HG03558 (cell line): ENCODE measurements at regions not wholly inside any gene's neighbourhood (a gene's known extent, or its start where the extent isn't known, plus 50 kb on each side); places are given as distances from the start of the nearest gene placed in this dataset.

ENCODE experiments used
- ATAC-seq: cut with Tn5 transposase; IDR thresholded peaks from one replicate; pipeline ENCODE4 v1.9.1; 2021; ENCODE audit warnings: moderate number of reproducible peaks; ENCODE audit not compliant: unreplicated experiment; ENCODE audit errors: extremely low read depth

GRCh38 chr4:89609756-89610155, 227.2 kb downstream of the SNCA start:
- ATAC-seq = no peak

GRCh38 chr4:89604951-89605350, 232.0 kb downstream of the SNCA start:
- no peak for ATAC-seq

DNA sequence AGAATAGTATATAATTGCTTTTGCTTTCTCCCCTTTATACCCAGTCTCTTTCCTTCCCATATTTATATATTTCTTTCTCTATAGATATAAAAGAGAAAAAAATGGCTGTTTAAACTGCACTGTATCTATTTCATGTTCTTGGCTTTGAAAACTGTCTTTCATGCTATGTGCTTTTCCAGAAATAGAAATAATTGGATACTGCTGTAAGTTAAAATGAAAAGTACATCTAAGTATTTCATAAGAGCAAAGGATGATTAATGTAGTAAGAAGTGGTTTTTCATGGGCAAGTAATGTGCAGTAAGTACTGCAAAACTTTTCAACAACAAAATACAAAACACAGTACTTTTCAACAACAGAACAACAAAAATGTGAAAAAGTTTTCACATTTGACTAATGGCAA, 237.9 kb downstream of the SNCA start:
- no peak for ATAC-seq

GRCh38 chr4:89598602-89599001, 238.4 kb downstream of the SNCA start:
- ATAC-seq = no peak

- no peak for ATAC-seq
Measured at GRCh38 chr4:89595125-89595789, 241.7 kb downstream of the SNCA start.

DNA sequence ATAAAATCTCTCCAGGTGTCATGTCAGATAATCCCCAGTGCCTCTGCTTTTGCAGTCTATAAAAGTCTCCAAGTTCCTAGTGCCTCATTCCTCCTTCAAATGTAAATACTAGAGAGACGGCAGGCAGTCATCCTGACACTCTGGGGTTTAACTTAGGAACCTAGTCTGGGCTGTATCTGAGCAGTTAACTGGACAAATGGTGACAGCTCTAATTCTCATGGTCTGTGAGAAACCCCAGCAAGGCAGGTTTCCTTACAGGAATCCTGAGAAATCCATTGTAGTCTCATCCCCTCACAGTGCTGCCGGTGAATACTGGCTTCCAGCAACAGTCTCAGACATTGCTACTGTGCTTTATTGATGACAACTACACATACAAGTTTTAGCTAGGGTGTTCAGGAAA, 246.8 kb downstream of the SNCA start:
- ATAC-seq = no peak

DNA sequence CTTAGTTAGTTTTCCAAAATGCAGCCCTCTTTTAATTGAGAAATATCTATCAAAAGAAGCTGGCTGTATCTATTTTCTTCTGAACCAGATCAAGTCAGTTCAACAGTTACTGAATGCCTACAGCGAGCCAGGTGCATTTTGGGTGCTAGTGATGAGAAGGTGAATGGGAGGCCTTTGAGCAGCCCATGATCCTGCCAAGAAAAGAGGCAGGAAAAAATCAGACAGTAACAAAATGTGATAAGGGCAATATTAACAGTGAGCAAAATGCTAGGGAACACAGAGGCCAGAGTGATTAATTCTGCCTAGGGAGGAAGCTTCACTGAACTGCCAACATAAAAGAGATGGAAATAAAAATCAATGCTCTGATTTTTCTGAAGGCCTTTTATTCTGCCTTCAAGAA, 248.5 kb downstream of the SNCA start:
- ATAC-seq = no peak

DNA sequence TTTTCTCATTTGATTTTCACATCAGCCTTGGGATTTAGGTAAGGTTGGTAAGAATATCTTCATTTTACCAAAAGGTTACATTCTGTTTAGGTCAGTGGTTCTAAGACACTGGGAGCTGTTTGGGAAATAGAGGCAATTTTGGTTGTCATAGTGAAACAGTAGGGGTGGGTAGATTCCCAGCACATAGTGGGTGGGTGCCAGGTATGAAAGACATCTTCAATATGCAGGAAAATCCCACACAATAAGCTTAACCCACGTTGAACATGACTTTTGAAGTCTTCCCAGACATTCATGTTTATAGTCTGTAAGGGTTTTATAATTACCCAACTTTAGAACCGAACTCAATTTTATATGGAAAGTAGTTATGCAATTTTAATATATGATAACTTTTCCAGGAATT, 249.6 kb downstream of the SNCA start:
- ATAC-seq = no peak

GRCh38 chr4:89586864-89587263, 250.1 kb downstream of the SNCA start:
- ATAC-seq = no peak

DNA sequence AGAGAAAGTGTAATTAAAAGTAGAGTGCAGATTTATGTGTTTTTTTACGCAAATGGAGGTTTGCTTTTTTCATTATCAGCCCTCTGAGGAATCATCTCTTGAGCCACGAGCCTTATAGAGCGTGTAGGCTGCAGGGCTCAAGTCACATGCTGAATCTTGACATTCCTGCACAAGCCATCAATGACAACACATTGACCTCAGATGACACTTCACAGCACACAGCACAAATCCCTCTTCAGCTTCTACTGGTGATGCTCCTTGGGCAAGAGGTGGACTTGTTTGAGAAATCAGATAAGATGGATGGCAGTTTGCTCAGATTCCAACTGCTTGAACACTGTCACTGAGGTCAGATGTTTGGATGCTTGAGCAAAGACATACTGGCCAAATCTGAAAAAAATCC, 250.6 kb downstream of the SNCA start:
- ATAC-seq = no peak

GRCh38 chr4:89582756-89583505, 254.0 kb downstream of the SNCA start:
- no peak for ATAC-seq

DNA sequence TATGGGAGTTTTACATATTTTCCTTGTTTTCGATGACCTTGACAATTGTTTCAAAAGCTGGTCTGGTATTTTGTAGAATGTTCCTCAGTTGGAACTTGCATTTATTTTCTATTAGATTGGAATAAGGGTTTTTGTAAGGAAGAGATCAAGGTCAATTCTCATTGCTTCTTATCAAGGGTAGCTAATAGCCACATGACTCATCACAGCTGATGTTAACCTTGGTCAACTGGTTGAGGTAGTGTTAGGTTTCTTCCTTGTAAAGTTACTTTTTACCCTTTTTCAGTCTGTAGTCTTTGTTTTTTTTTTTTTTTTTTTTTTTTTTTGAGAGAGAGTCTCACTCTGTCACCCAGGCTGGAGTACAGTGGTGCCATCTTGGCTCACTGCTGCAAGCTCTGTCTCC, 257.2 kb downstream of the SNCA start:
- ATAC-seq = no peak

DNA sequence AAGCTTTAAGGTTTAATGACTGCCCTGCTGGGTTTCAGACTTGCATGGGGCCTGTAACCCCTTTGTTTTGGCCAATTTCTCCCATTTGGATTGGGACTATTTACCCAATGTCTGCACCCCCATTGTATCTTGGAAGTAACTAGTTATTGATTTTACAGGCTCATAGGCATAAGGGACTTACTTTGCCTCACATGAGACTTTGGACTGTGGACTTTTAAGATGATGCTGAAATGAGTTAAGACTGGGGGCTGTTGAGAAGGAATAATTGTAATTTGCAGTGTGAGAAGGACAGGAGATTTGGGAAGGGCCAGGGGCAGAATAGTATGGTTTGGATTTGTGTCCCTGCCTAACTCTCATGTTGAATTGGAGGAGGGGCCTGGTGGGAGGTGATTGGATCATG, 260.7 kb downstream of the SNCA start:
- no peak for ATAC-seq

GRCh38 chr4:89575840-89576239, 261.1 kb downstream of the SNCA start:
- ATAC-seq = no peak

DNA sequence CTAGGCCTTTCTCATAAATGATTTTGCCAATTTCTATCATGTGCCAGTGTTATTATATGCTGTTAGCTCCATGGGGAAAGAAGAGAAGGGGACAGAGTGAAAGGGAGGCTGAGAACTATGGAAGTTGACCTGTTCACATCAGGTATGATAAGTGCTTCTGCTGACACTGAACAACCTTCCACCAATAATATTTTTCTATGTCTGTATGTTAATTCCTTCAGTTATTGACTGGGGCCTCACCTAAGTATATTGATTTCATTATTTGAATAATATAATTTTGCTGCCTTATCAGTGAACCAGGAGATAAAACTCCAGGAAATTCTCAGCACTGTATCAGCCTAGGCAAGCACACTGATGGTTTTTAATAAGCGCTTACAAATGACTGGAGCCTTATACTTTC, 262.8 kb downstream of the SNCA start:
- no peak for ATAC-seq

DNA sequence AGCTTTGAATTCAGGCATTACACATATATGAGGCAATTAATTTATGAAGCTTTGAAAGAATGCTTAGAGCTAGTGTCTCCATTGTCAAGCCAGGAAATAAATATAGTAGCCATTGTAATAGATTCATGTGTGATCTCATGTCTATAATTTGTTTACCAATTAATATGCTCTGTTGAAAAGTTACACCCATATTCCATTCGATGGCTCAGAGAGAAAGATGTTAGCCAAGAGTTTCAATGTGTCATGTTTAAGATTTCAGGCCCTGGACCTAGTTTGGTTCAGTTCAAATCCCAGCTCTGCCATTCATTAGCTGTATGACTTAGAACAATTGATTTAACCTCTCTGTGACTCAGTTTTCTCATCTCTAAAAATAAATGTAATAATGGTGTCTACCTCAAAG, 263.3 kb downstream of the SNCA start:
- no peak for ATAC-seq

DNA sequence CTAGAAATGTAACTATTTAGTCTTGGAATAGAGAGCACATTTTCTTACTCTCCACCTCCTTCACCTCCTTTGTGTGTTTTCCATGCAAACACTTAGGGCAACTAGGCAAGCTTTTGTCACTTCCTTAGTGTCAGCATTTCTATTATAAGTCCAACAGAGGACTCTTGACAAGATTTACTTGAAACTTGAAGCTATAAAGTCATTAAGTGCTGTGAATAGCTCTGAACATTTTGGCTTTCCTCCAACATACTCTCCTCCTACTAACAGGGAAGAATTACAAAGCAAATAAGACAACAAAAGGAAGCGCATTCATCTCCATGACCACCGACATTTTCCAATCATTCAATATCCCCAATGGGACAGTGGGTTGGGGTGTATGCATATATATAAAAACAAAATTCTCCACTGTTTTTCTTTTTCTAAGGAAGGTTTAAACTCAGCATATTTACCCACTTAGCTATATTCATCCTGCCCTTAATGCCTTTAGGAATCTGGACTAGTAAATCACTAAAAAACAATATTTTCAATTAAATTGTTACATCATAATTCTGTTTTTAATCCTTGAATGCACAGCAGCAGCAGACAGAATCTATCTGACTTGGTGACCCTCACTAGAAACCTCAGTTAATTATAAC, 264.6 kb downstream of the SNCA start:
- no peak for ATAC-seq

GRCh38 chr4:89570931-89571330, 263.3 kb upstream of the GPRIN3 start:
- no peak for ATAC-seq

DNA sequence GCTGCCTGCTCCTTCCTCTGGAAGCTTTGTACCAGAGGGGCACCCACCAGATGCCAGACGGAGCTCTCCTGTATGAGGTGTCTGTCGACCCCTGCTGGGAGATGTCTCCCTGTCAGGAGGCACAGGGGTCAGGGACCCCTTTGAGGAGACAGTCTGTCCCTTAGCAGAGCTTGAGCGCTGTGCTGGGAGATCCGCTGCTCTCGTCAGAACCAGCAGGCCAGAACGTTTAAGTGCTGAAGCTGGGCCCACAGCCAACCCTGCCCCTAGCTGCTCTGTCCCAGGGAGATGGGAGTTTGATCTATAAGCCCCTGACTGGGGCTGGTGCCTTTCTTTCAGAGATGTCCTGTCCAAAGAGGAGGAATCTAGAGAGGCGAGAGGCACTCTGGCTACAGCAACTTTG, 260.3 kb upstream of the GPRIN3 start:
- ATAC-seq = no peak

GRCh38 chr4:89563431-89563830, 255.8 kb upstream of the GPRIN3 start:
- no peak for ATAC-seq

DNA sequence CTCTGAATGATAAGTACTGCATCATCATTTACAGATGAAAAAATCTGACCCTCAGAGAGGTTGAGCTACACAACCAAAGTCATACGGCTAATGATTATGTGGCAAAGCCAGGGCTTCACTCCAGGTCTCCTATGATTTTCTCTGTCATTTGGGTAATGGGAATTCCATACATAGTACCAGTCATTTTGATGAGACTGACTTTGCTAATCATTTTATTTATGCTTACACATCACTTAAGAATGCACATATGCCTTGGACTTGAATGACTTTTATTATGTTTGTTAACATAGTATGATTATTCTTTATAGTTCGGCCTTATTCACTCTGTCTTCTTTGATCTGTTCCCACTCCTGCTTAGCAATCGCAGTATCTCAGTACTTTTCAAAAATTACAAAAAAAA, 255.1 kb upstream of the GPRIN3 start:
- no peak for ATAC-seq

DNA sequence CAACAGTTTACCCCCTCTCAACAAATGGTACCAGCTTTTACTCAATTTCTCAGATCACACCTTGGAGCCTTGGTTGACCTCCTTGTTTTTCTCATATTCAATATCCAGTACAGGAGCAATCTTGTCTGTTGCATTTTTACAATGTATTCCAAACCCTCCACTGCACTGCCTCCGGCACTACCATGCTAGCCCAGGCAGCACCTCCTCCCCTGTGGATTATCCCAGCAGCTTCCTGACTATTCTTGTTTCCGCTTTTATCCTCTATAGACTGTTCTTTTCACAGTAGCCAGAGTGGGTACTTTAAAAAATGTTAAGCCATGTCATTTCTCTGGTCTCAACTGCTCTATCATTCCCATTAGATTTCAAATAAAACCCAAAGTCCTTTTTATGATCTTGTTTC, 253.4 kb upstream of the GPRIN3 start:
- no peak for ATAC-seq
